ENCODE measurements at regions not wholly inside any gene's neighbourhood (a gene's known extent, or its start where the extent isn't known, plus 50 kb on each side); places are given as distances from the start of the nearest gene placed in this dataset.

- TF ChIP-seq, protein P1, sequence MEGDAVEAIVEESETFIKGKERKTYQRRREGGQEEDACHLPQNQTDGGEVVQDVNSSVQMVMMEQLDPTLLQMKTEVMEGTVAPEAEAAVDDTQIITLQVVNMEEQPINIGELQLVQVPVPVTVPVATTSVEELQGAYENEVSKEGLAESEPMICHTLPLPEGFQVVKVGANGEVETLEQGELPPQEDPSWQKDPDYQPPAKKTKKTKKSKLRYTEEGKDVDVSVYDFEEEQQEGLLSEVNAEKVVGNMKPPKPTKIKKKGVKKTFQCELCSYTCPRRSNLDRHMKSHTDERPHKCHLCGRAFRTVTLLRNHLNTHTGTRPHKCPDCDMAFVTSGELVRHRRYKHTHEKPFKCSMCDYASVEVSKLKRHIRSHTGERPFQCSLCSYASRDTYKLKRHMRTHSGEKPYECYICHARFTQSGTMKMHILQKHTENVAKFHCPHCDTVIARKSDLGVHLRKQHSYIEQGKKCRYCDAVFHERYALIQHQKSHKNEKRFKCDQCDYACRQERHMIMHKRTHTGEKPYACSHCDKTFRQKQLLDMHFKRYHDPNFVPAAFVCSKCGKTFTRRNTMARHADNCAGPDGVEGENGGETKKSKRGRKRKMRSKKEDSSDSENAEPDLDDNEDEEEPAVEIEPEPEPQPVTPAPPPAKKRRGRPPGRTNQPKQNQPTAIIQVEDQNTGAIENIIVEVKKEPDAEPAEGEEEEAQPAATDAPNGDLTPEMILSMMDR (IDR thresholded peaks at IDR 0.05): no peak
- TF ChIP-seq EZH2 (IDR thresholded peaks at IDR 0.05; ENCODE audit: borderline replicate concordance, insufficient read depth, low read depth, low read length, poor library complexity, severe bottlenecking): no peak
These were observed 412.3 kb upstream of the CXorf51A start for GRCh38 chrX:147226801-147227200.

All from B cell (primary cell).